ENCODE measurements at regions not wholly inside any gene's neighbourhood (a gene's known extent, or its start where the extent isn't known, plus 50 kb on each side); places are given as distances from the start of the nearest gene placed in this dataset.
"Not testable (repeated sequence)": the region's sequence is repeated elsewhere in the genome, so short reads cannot be mapped to it uniquely, and the experiment has no call there.

DNA sequence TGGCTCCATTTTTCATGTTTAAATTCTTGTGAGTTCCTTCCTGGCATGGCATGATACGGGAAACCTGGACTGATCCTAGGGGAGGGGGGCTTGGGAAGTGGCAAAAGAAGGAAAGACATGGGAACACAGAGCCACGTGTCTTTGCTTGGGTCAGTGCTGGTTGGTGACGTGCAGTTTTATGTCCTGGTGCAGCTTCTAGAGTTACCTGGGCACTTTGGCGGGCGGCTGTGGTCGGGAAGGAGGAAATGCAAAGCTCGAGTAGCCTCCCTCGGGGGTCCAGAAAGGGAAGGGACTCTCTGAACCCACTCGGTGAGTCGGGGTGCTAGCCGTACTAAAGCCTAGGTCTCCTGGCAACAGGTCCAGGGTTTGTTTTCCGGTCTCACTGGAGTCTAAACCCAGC lies 94.6 kb downstream of the APOB start:
- Mint-ChIP-seq H3K36me3 (ENCODE audit: insufficient read depth, unreplicated experiment) (no peaks in the 10 kb centered on the region), H3K27me3 (ENCODE audit: unreplicated experiment) (peaks cover 53% of the 10 kb centered on the region), H3K27ac (ENCODE audit: unreplicated experiment) (no peak overlapping the region), H3K4me3 (ENCODE audit: low read depth, unreplicated experiment) (no peak overlapping the region), H3K4me1 (ENCODE audit: low read depth, unreplicated experiment) (no peaks in the 10 kb centered on the region), H3K9me3 (ENCODE audit: low read depth, unreplicated experiment) (no peaks in the 10 kb centered on the region)
- intact Hi-C loops (cut with micrococcal nuclease; ENCODE audit: unreplicated experiment), result no loop called here
- DNase-seq, result no peak
- TF ChIP-seq, protein P1, sequence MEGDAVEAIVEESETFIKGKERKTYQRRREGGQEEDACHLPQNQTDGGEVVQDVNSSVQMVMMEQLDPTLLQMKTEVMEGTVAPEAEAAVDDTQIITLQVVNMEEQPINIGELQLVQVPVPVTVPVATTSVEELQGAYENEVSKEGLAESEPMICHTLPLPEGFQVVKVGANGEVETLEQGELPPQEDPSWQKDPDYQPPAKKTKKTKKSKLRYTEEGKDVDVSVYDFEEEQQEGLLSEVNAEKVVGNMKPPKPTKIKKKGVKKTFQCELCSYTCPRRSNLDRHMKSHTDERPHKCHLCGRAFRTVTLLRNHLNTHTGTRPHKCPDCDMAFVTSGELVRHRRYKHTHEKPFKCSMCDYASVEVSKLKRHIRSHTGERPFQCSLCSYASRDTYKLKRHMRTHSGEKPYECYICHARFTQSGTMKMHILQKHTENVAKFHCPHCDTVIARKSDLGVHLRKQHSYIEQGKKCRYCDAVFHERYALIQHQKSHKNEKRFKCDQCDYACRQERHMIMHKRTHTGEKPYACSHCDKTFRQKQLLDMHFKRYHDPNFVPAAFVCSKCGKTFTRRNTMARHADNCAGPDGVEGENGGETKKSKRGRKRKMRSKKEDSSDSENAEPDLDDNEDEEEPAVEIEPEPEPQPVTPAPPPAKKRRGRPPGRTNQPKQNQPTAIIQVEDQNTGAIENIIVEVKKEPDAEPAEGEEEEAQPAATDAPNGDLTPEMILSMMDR (IDR thresholded peaks at IDR 0.05; ENCODE audit: unreplicated experiment), result no peak
- no TSS peak for BruUV-seq (replicated peaks)
- CTCF ChIA-PET, result interaction anchor here (1.0 kb wide), 1 partner anchor 14 kb away, joined by 3 read pairs; no protein-coding TSS in a partner anchor

DNA sequence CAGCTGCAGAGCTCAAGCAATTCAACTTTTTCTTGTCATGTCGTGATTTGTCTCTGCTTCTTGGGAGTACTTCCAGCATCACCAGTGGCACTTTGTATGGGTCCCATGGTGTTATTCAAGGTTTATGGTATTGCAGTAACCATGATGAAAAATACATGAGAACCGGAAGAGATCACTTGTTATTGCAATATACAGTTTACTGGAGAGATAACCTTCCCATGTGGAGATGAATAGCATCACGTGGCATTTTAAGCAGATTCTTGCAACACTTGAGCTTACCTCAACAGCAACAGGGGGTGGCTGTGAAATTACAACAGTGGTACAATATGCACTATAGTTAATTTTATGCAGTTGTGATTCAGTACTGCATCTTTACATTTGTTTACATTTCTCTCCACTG lies 97.4 kb downstream of the APOB start:
- Mint-ChIP-seq H3K4me1 (ENCODE audit: low read depth, unreplicated experiment) (no peaks in the 10 kb centered on the region), H3K36me3 (ENCODE audit: insufficient read depth, unreplicated experiment) (no peaks in the 10 kb centered on the region), H3K4me3 (ENCODE audit: low read depth, unreplicated experiment) (no peak overlapping the region), H3K9me3 (ENCODE audit: low read depth, unreplicated experiment) (no peaks in the 10 kb centered on the region), H3K27me3 (ENCODE audit: unreplicated experiment) (peaks cover 81% of the 10 kb centered on the region), H3K27ac (ENCODE audit: unreplicated experiment) (no peak overlapping the region)
- TF ChIP-seq, protein P1 (IDR thresholded peaks at IDR 0.05; ENCODE audit: unreplicated experiment), result no peak
- CTCF ChIA-PET, result no interaction called here
- DNase-seq, result no peak
- intact Hi-C loops (cut with micrococcal nuclease; ENCODE audit: unreplicated experiment), result no loop called here
- BruUV-seq (replicated peaks), result no TSS peak

DNA sequence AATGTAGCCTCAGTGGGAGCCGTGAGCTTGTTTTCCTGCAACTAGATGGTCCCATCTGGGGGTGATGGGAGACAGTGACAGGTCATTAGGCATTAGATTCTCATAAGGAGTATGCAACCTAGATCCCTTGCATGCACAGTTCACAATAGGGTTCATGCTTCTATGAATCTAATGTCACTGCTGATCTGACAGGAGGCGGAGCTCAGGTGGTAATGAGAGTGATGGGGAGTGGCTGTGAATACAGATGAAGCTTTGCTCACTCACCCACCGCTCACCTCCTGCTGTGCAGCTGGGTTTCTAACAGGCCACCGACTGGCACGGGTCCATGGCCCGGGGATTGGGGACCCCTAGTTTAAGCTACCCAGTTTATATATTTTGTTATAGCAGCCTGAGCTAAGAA lies 100.2 kb downstream of the APOB start:
- BruUV-seq (replicated peaks); DNase-seq; H3K9me3 Mint-ChIP-seq (ENCODE audit: low read depth, unreplicated experiment); H3K36me3 Mint-ChIP-seq (ENCODE audit: insufficient read depth, unreplicated experiment); H3K4me3 Mint-ChIP-seq (ENCODE audit: low read depth, unreplicated experiment); H3K4me1 Mint-ChIP-seq (ENCODE audit: low read depth, unreplicated experiment); intact Hi-C loops (cut with micrococcal nuclease; ENCODE audit: unreplicated experiment); H3K27ac Mint-ChIP-seq (ENCODE audit: unreplicated experiment): not testable (repeated sequence)
- peaks cover 87% of the 10 kb centered on the region for H3K27me3 Mint-ChIP-seq (ENCODE audit: unreplicated experiment)
- CTCF ChIA-PET, result interaction anchor here (0.6 to 1.2 kb wide), 2 partner anchors 11 to 502 kb away, joined by 3 to 8 read pairs; no protein-coding TSS in a partner anchor

- H3K27ac Mint-ChIP-seq (ENCODE audit: unreplicated experiment), result no peak overlapping the region
- intact Hi-C loops (cut with micrococcal nuclease; ENCODE audit: unreplicated experiment), result no loop called here
- no peak for DNase-seq
- no peaks in the 10 kb centered on the region for H3K36me3 Mint-ChIP-seq (ENCODE audit: insufficient read depth, unreplicated experiment)
- CTCF ChIA-PET, result no interaction called here
- no TSS peak for BruUV-seq (replicated peaks)
- TF ChIP-seq, protein P1 (IDR thresholded peaks at IDR 0.05; ENCODE audit: unreplicated experiment), result no peak
- no peaks in the 10 kb centered on the region for H3K9me3 Mint-ChIP-seq (ENCODE audit: low read depth, unreplicated experiment)
- peaks cover 93% of the 10 kb centered on the region for H3K27me3 Mint-ChIP-seq (ENCODE audit: unreplicated experiment)
- H3K4me3 Mint-ChIP-seq (ENCODE audit: low read depth, unreplicated experiment), result no peak overlapping the region
- H3K4me1 Mint-ChIP-seq (ENCODE audit: low read depth, unreplicated experiment), result no peaks in the 10 kb centered on the region
Observed at GRCh38 chr2:20942646-20943125, 101.2 kb downstream of the APOB start.

DNA sequence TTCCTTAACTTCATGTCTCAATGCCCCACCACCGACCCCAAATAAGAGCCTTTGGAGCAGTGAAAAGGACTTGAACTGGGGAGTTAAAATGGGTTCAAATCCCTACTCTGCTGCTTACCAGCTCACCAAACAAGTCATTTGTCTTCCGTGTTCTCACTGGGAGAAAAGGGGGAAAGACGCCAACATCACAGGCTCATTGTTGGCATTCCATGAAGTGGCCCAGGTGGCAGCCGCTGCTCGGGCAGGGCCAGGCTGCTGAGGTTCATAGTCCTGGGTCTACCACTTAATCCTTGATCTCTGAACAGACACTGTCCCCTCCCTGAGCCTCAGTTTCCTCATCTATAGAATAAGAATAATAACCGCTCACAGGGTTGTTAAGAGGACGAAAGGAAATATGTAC lies 103.0 kb downstream of the APOB start:
- DNase-seq, result no peak
- TF ChIP-seq, protein P1 (IDR thresholded peaks at IDR 0.05; ENCODE audit: unreplicated experiment), result no peak
- Mint-ChIP-seq H3K36me3 (ENCODE audit: insufficient read depth, unreplicated experiment) (no peaks in the 10 kb centered on the region), H3K4me3 (ENCODE audit: low read depth, unreplicated experiment) (no peak overlapping the region), H3K9me3 (ENCODE audit: low read depth, unreplicated experiment) (no peaks in the 10 kb centered on the region), H3K27ac (ENCODE audit: unreplicated experiment) (no peak overlapping the region), H3K4me1 (ENCODE audit: low read depth, unreplicated experiment) (no peaks in the 10 kb centered on the region), H3K27me3 (ENCODE audit: unreplicated experiment) (peaks cover 100% of the 10 kb centered on the region)
- intact Hi-C loops (cut with micrococcal nuclease; ENCODE audit: unreplicated experiment), result no loop called here
- BruUV-seq (replicated peaks), result no TSS peak
- CTCF ChIA-PET, result no interaction called here

Data from Calu3 (cell line).